Mammary epithelial cell (primary cell): ENCODE measurements at regions not wholly inside any gene's neighbourhood (a gene's known extent, or its start where the extent isn't known, plus 50 kb on each side); places are given as distances from the start of the nearest gene placed in this dataset.

ENCODE experiments used
- EZH2 ChIP-seq: IDR thresholded peaks from 2 replicates; pipeline ENCODE4 v1.6.1; 2012; ENCODE audit warnings: low read length, inconsistent platforms, borderline replicate concordance
- TF ChIP-seq, protein P1 (sequence below), 2 donors: IDR thresholded peaks in 1 of 2; conservative IDR thresholded peaks in 1 of 2; 2 replicates each; pipeline ENCODE4 v1.5.1; 2011 to 2012; ENCODE audit warnings: inconsistent platforms in 2 of 2, low read length in 2 of 2, mild to moderate bottlenecking in 2 of 2, control low read depth in 1 of 2, low read depth in 1 of 2; ENCODE audit not compliant: insufficient read depth in 1 of 2; ENCODE audit errors: extremely low read depth in 1 of 2

DNA sequence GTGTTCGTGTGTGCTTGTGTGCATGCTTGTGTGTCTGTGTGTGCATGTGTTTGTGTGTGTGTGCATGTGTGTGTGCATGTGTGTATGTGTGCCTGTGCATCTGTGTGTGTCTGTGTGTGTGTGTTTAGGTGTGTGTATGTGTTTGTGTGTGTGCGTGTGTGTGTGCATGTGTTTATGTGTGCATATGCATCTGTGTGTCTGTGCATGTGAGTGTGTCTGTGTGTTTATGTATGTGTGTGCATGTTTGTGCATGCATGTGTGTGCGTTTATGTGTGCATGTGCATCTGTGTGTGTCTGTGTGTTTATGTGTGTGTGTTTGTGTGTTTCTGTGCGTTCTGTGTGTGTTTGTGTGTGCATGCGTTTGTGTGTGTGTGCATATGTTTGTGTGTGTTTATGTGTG, 106.6 kb upstream of the TNRC6C start:
- TF ChIP-seq, protein P1, sequence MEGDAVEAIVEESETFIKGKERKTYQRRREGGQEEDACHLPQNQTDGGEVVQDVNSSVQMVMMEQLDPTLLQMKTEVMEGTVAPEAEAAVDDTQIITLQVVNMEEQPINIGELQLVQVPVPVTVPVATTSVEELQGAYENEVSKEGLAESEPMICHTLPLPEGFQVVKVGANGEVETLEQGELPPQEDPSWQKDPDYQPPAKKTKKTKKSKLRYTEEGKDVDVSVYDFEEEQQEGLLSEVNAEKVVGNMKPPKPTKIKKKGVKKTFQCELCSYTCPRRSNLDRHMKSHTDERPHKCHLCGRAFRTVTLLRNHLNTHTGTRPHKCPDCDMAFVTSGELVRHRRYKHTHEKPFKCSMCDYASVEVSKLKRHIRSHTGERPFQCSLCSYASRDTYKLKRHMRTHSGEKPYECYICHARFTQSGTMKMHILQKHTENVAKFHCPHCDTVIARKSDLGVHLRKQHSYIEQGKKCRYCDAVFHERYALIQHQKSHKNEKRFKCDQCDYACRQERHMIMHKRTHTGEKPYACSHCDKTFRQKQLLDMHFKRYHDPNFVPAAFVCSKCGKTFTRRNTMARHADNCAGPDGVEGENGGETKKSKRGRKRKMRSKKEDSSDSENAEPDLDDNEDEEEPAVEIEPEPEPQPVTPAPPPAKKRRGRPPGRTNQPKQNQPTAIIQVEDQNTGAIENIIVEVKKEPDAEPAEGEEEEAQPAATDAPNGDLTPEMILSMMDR (conservative IDR thresholded peaks at IDR 0.05 in 1 of 2, IDR thresholded peaks at IDR 0.05 in 1 of 2; ENCODE audit: extremely low read depth in 1 of 2, insufficient read depth in 1 of 2, low read depth in 1 of 2, low read length in 2 of 2), result no peak
- TF ChIP-seq EZH2, result no peak
